Trophoblast cell (in vitro differentiated cells and primary cell): ENCODE measurements at regions not wholly inside any gene's neighbourhood (a gene's known extent, or its start where the extent isn't known, plus 50 kb on each side); places are given as distances from the start of the nearest gene placed in this dataset.

Source experiments
- DNase-seq, 2 donors: peaks; one replicate each; pipeline ENCODE4 v3.0.0-alpha.2; 2016
- H2AFZ ChIP-seq: 2 replicates; pipeline ENCODE4 v1.6.1; 2013; ENCODE audit warnings: low read length, moderate library complexity, mild to moderate bottlenecking; ENCODE audit not compliant: insufficient read depth, poor library complexity
- H2AK5ac ChIP-seq: 2 replicates; pipeline ENCODE4 v1.6.1; 2013; ENCODE audit warnings: mild to moderate bottlenecking, low read length
- H2BK120ac ChIP-seq: 2 replicates; pipeline ENCODE4 v1.6.1; 2013; ENCODE audit warnings: low read length, mild to moderate bottlenecking, moderate library complexity; ENCODE audit not compliant: insufficient read depth, poor library complexity
- H2BK12ac ChIP-seq: 2 replicates; pipeline ENCODE4 v1.6.1; 2013; ENCODE audit warnings: mild to moderate bottlenecking, low read length, moderate library complexity
- H2BK5ac ChIP-seq: 2 replicates; pipeline ENCODE4 v1.6.1; 2013; ENCODE audit warnings: low read length, low read depth, moderate library complexity, mild to moderate bottlenecking; ENCODE audit not compliant: poor library complexity
- H3K14ac ChIP-seq: 2 replicates; pipeline ENCODE4 v1.6.1; 2013; ENCODE audit warnings: mild to moderate bottlenecking, low read length
- H3K18ac ChIP-seq: 2 replicates; pipeline ENCODE4 v1.6.1; 2013; ENCODE audit warnings: mild to moderate bottlenecking, low read length
- H3K23ac ChIP-seq: 2 replicates; pipeline ENCODE4 v1.6.1; 2013; ENCODE audit warnings: low read length
- H3K27ac ChIP-seq: 2 replicates; pipeline ENCODE4 v1.5.1; 2013; ENCODE audit warnings: low read depth, mild to moderate bottlenecking, inconsistent platforms, low read length, moderate library complexity
- H3K27me3 ChIP-seq: 2 replicates; pipeline ENCODE4 v1.6.1; 2013; ENCODE audit warnings: inconsistent platforms, mild to moderate bottlenecking, low read length, moderate library complexity; ENCODE audit not compliant: insufficient read depth
- H3K36me3 ChIP-seq, 2 experiments: 1 replicate in 1 of 2; 2 replicates in 1 of 2; pipeline ENCODE4 v1.6.1; 2013; ENCODE audit warnings: low read length in 2 of 2, mild to moderate bottlenecking in 2 of 2, moderate library complexity in 1 of 2; ENCODE audit not compliant: insufficient read depth in 2 of 2, control insufficient read depth in 1 of 2
- H3K4ac ChIP-seq: 2 replicates; pipeline ENCODE4 v1.6.1; 2013; ENCODE audit warnings: low read depth, mild to moderate bottlenecking, low read length, moderate library complexity
- H3K4me1 ChIP-seq, 2 experiments: 1 replicate in 1 of 2; 2 replicates in 1 of 2; pipeline ENCODE4 v1.6.1; 2013; ENCODE audit warnings: low read length in 2 of 2, mild to moderate bottlenecking in 2 of 2, moderate library complexity in 1 of 2; ENCODE audit not compliant: insufficient read depth in 2 of 2, control insufficient read depth in 1 of 2
- H3K4me2 ChIP-seq: 2 replicates; pipeline ENCODE4 v1.6.1; 2013; ENCODE audit warnings: inconsistent platforms, mild to moderate bottlenecking, low read length, moderate library complexity
- H3K4me3 ChIP-seq: 2 replicates; pipeline ENCODE4 v1.5.1; 2013; ENCODE audit warnings: mild to moderate bottlenecking, low read depth, low read length, inconsistent platforms
- H3K79me1 ChIP-seq: one replicate; pipeline ENCODE4 v1.6.1; 2013; ENCODE audit warnings: low read length
- H3K79me2 ChIP-seq: 2 replicates; pipeline ENCODE4 v1.6.1; 2013; ENCODE audit warnings: low read length, mild to moderate bottlenecking; ENCODE audit not compliant: control insufficient read depth, insufficient read depth, poor library complexity
- H3K9ac ChIP-seq: 2 replicates; pipeline ENCODE4 v1.6.1; 2013; ENCODE audit warnings: mild to moderate bottlenecking, low read length
- H3K9me3 ChIP-seq: 2 replicates; pipeline ENCODE4 v1.6.1; 2013; ENCODE audit warnings: low read depth, mild to moderate bottlenecking, control low read depth, inconsistent platforms, low read length; ENCODE audit not compliant: insufficient read depth
- H4K12ac ChIP-seq: 2 replicates; pipeline ENCODE4 v1.6.1; 2013; ENCODE audit warnings: low read depth, mild to moderate bottlenecking, low read length, moderate library complexity
- H4K8ac ChIP-seq: 2 replicates; pipeline ENCODE4 v1.6.1; 2013; ENCODE audit warnings: low read depth, mild to moderate bottlenecking, low read length, moderate library complexity
- H4K91ac ChIP-seq: one replicate; pipeline ENCODE4 v1.6.1; 2013; ENCODE audit warnings: low read depth, mild to moderate bottlenecking, low read length, moderate library complexity
- WGBS: extraction: QIAGEN DNeasy Blood & Tissue Kit; methylation state at CpG from one replicate; pipeline ENCODE4 v1.1.7; 2013; ENCODE audit warnings: missing lambda C conversion rate; ENCODE audit not compliant: insufficient read length, insufficient coverage; ENCODE audit errors: extremely low coverage; 5-methylcytosine and 5-hydroxymethylcytosine counted together

DNA sequence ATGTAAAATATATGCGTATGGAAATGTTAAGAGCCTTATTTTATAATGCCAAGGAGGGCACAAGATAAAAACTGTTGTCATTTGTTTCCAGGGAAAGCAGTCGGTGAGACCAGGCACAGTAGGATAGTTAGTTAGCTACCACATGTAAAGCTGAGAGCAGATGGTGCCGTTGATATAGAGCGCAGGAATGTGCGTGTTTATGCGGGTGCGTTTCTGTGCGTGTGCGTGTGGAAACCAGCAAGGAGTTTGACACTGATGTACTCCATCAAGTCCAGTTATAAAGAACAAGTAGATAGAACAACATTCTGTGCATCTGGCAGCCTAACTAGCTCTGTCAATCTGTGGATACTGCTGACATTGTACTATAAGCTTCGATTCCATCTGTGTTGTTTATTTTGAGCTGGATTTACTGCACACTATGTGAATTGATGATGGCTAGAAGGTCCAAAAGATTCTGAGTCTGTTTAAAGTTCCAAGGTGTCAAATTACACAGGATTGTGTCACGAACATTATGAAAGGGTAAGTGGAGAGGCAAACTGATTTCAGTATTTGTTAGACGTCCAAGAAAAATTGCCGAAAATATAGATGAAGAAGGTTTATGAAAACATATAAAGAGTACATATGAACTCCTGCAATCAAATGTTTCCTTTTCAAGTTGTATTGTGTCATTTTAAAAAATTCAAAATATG lies 494.9 kb upstream of the MEF2C start:
- Histone ChIP-seq H2BK120ac (no peak overlapping the region), H3K14ac (no peak overlapping the region), H3K18ac (no peak overlapping the region), H3K36me3 (no peaks in the 10 kb centered on the region), H2AFZ (no peak overlapping the region), H3K79me1 (no peaks in the 10 kb centered on the region), H3K4me3 (no peak overlapping the region), H3K27me3 (no peaks in the 10 kb centered on the region), H3K4me1 (no peaks in the 10 kb centered on the region), H3K4me2 (no peak overlapping the region), H4K91ac (no peak overlapping the region), H2BK5ac (no peak overlapping the region), H3K27ac (no peak overlapping the region), H2BK12ac (no peak overlapping the region), H3K79me2 (no peaks in the 10 kb centered on the region), H3K9ac (no peak overlapping the region), H4K8ac (no peak overlapping the region), H3K4ac (no peak overlapping the region), H2AK5ac (no peak overlapping the region), H4K12ac (no peak overlapping the region), H3K23ac (no peak overlapping the region), H3K9me3 (no peaks in the 10 kb centered on the region)
- peak; percentile 34 to 48 for DNase-seq
- no CpG with 5 or more reads among the region's 13 CpGs for WGBS

GRCh38 chr5:89374818-89375521 lies 492.0 kb upstream of the MEF2C start:
- Histone ChIP-seq H3K79me2 (no peaks in the 10 kb centered on the region), H3K4me1 (no peaks in the 10 kb centered on the region), H3K27me3 (no peaks in the 10 kb centered on the region), H3K4me2 (no peak overlapping the region), H3K4me3 (no peak overlapping the region), H3K4ac (no peak overlapping the region), H3K14ac (no peak overlapping the region), H3K79me1 (no peaks in the 10 kb centered on the region), H3K27ac (no peak overlapping the region), H3K9ac (no peak overlapping the region), H2AFZ (no peak overlapping the region), H2BK120ac (no peak overlapping the region), H2BK12ac (no peak overlapping the region), H3K18ac (no peak overlapping the region), H2AK5ac (no peak overlapping the region), H4K12ac (no peak overlapping the region), H3K23ac (no peak overlapping the region), H3K36me3 (no peaks in the 10 kb centered on the region), H4K91ac (no peak overlapping the region), H3K9me3 (no peaks in the 10 kb centered on the region), H4K8ac (no peak overlapping the region), H2BK5ac (no peak overlapping the region)
- no peak for DNase-seq

GRCh38 chr5:89374144-89374784 lies 491.3 kb upstream of the MEF2C start:
- no peaks in the 10 kb centered on the region for H3K36me3 ChIP-seq
- no peak overlapping the region for H3K27ac ChIP-seq
- H4K8ac ChIP-seq, result no peak overlapping the region
- H2AFZ ChIP-seq, result no peak overlapping the region
- H2BK12ac ChIP-seq, result no peak overlapping the region
- H3K18ac ChIP-seq, result no peak overlapping the region
- no peaks in the 10 kb centered on the region for H3K79me1 ChIP-seq
- no peak overlapping the region for H2AK5ac ChIP-seq
- no peak for DNase-seq
- H3K4me2 ChIP-seq, result no peak overlapping the region
- H3K9me3 ChIP-seq, result no peaks in the 10 kb centered on the region
- no CpG with 5 or more reads among the region's 1 CpG for WGBS
- no peaks in the 10 kb centered on the region for H3K79me2 ChIP-seq
- H3K23ac ChIP-seq, result no peak overlapping the region
- H4K91ac ChIP-seq, result no peak overlapping the region
- no peaks in the 10 kb centered on the region for H3K27me3 ChIP-seq
- H3K4me1 ChIP-seq, result no peaks in the 10 kb centered on the region
- no peak overlapping the region for H2BK5ac ChIP-seq
- H3K4me3 ChIP-seq, result no peak overlapping the region
- H4K12ac ChIP-seq, result no peak overlapping the region
- no peak overlapping the region for H2BK120ac ChIP-seq
- H3K9ac ChIP-seq, result no peak overlapping the region
- H3K14ac ChIP-seq, result no peak overlapping the region
- no peak overlapping the region for H3K4ac ChIP-seq

GRCh38 chr5:89372176-89372575 lies 489.2 kb upstream of the MEF2C start:
- H3K9ac ChIP-seq, result no peak overlapping the region
- H3K27ac ChIP-seq, result no peak overlapping the region
- no peak overlapping the region for H2BK5ac ChIP-seq
- H3K79me2 ChIP-seq, result no peaks in the 10 kb centered on the region
- H3K23ac ChIP-seq, result no peak overlapping the region
- H3K14ac ChIP-seq, result no peak overlapping the region
- no peak overlapping the region for H3K4me3 ChIP-seq
- no peak overlapping the region for H3K4ac ChIP-seq
- H4K91ac ChIP-seq, result no peak overlapping the region
- H4K12ac ChIP-seq, result no peak overlapping the region
- H2BK12ac ChIP-seq, result no peak overlapping the region
- no peak overlapping the region for H2AK5ac ChIP-seq
- H2BK120ac ChIP-seq, result no peak overlapping the region
- no peaks in the 10 kb centered on the region for H3K36me3 ChIP-seq
- H3K27me3 ChIP-seq, result no peaks in the 10 kb centered on the region
- no CpG with 5 or more reads among the region's 1 CpG for WGBS
- no peak for DNase-seq
- H3K4me2 ChIP-seq, result no peak overlapping the region
- no peak overlapping the region for H3K18ac ChIP-seq
- no peak overlapping the region for H2AFZ ChIP-seq
- H4K8ac ChIP-seq, result no peak overlapping the region
- no peaks in the 10 kb centered on the region for H3K4me1 ChIP-seq
- H3K79me1 ChIP-seq, result no peaks in the 10 kb centered on the region
- H3K9me3 ChIP-seq, result no peaks in the 10 kb centered on the region
